ENCODE measurements at regions not wholly inside any gene's neighbourhood (a gene's known extent, or its start where the extent isn't known, plus 50 kb on each side); places are given as distances from the start of the nearest gene placed in this dataset.

GRCh38 chr11:69413993-69414392 is 67.5 kb upstream of the LINC01488 start:
- TF ChIP-seq CTCF (conservative IDR thresholded peaks at IDR 0.05; ENCODE audit: low read depth, low read length) (no peak), EZH2 (IDR thresholded peaks at IDR 0.05; ENCODE audit: borderline replicate concordance, low read depth, low read length, poor library complexity, severe bottlenecking) (no peak)
